ENCODE measurements at regions not wholly inside any gene's neighbourhood (a gene's known extent, or its start where the extent isn't known, plus 50 kb on each side); places are given as distances from the start of the nearest gene placed in this dataset.

GRCh38 chr5:74403771-74404170 is 236.8 kb downstream of the ENC1 start:
- Histone ChIP-seq H3K9me1 (replicated peaks; ENCODE audit: control insufficient read depth, extremely low read depth, insufficient read depth, low read length) (no peaks in the 10 kb centered on the region), H3K27ac (ENCODE audit: insufficient read depth, low read depth, low read length) (no peak overlapping the region), H3K4me1 (ENCODE audit: control insufficient read depth, extremely low read depth, insufficient read depth, low read length) (peaks cover 13% of the 10 kb centered on the region), H4K20me1 (replicated peaks; ENCODE audit: control insufficient read depth, extremely low read depth, insufficient read depth, low read length) (no peaks in the 10 kb centered on the region), H3K9ac (replicated peaks; ENCODE audit: extremely low read depth, insufficient read depth, low read length) (no peak overlapping the region), H3K36me3 (ENCODE audit: control insufficient read depth in 2 of 2, extremely low read depth in 1 of 2, insufficient read depth in 2 of 2, low read length in 2 of 2) (no peaks in the 10 kb centered on the region), H3K9me3 (replicated peaks; ENCODE audit: control insufficient read depth, insufficient read depth, low read length) (no peaks in the 10 kb centered on the region), H3K27me3 (ENCODE audit: control insufficient read depth in 2 of 2, insufficient read depth in 2 of 2, low read length in 2 of 2) (no peaks in the 10 kb centered on the region), H3K79me2 (ENCODE audit: control insufficient read depth, insufficient read depth, low read length) (no peaks in the 10 kb centered on the region), H3K4me3 (replicated peaks in 1 of 3; ENCODE audit: insufficient read depth in 1 of 3, low read depth in 1 of 3, low read length in 3 of 3) (no peak overlapping the region), H3K4me2 (ENCODE audit: insufficient read depth, low read length) (no peak overlapping the region), H2AFZ (ENCODE audit: low read depth, low read length) (no peak overlapping the region)
- CTCF ChIA-PET: interaction anchor here (1.3 kb wide), 1 partner anchor 14 kb away, joined by 3 read pairs; no protein-coding TSS in a partner anchor
- FAIRE-seq (no peak), DNase-seq (ENCODE audit: low read depth, low spot score) (no peak)
- BruUV-seq (replicated peaks): no TSS peak
- intact Hi-C loops (cut with micrococcal nuclease): no loop called here
- dilution Hi-C loops (cut with MboI; ENCODE audit: extremely low pct_ligation_motif_present, low sequenced_read_pairs): no loop called here
- TF ChIP-seq EZH2 (IDR thresholded peaks at IDR 0.05; ENCODE audit: borderline replicate concordance, low read depth, low read length, severe bottlenecking): no peak
- TF ChIP-seq MAX (IDR thresholded peaks at IDR 0.05; ENCODE audit: insufficient read depth, insufficient read length): no peak
- TF ChIP-seq JUN (IDR thresholded peaks at IDR 0.05; ENCODE audit: borderline replicate concordance, insufficient read depth, insufficient read length, low read depth): no peak
- TF ChIP-seq MYC (IDR thresholded peaks at IDR 0.05; ENCODE audit: low read depth, low read length): no peak
- no peak for TF ChIP-seq GATA2 (IDR thresholded peaks at IDR 0.05; ENCODE audit: insufficient read depth, insufficient read length, low read depth, low read length)
- TF ChIP-seq FOS (IDR thresholded peaks at IDR 0.05; ENCODE audit: borderline replicate concordance, insufficient read depth, low read length): no peak
- POLR2A ChIA-PET: no interaction called here

GRCh38 chr5:74402553-74402952 is 238.0 kb downstream of the ENC1 start:
- CTCF ChIA-PET: no interaction called here
- Histone ChIP-seq H3K36me3 (ENCODE audit: control insufficient read depth in 2 of 2, extremely low read depth in 1 of 2, insufficient read depth in 2 of 2, low read length in 2 of 2) (no peaks in the 10 kb centered on the region), H3K79me2 (ENCODE audit: control insufficient read depth, insufficient read depth, low read length) (no peaks in the 10 kb centered on the region), H3K4me1 (ENCODE audit: control insufficient read depth, extremely low read depth, insufficient read depth, low read length) (peaks cover 1% of the 10 kb centered on the region), H2AFZ (ENCODE audit: low read depth, low read length) (no peak overlapping the region), H3K9me3 (replicated peaks; ENCODE audit: control insufficient read depth, insufficient read depth, low read length) (no peaks in the 10 kb centered on the region), H3K9ac (replicated peaks; ENCODE audit: extremely low read depth, insufficient read depth, low read length) (no peak overlapping the region), H3K4me3 (replicated peaks in 1 of 3; ENCODE audit: insufficient read depth in 1 of 3, low read depth in 1 of 3, low read length in 3 of 3) (no peak overlapping the region), H3K4me2 (ENCODE audit: insufficient read depth, low read length) (no peak overlapping the region), H3K27me3 (ENCODE audit: control insufficient read depth in 2 of 2, insufficient read depth in 2 of 2, low read length in 2 of 2) (no peaks in the 10 kb centered on the region), H3K9me1 (replicated peaks; ENCODE audit: control insufficient read depth, extremely low read depth, insufficient read depth, low read length) (no peaks in the 10 kb centered on the region), H4K20me1 (replicated peaks; ENCODE audit: control insufficient read depth, extremely low read depth, insufficient read depth, low read length) (no peaks in the 10 kb centered on the region), H3K27ac (ENCODE audit: insufficient read depth, low read depth, low read length) (no peak overlapping the region)
- POLR2A ChIA-PET: no interaction called here
- FAIRE-seq: no peak
- no TSS peak for BruUV-seq (replicated peaks)
- TF ChIP-seq EZH2 (IDR thresholded peaks at IDR 0.05; ENCODE audit: borderline replicate concordance, low read depth, low read length, severe bottlenecking): no peak
- TF ChIP-seq MYC (IDR thresholded peaks at IDR 0.05; ENCODE audit: low read depth, low read length): no peak
- intact Hi-C loops (cut with micrococcal nuclease) (no loop called here), dilution Hi-C loops (cut with MboI; ENCODE audit: extremely low pct_ligation_motif_present, low sequenced_read_pairs) (no loop called here)
- DNase-seq (ENCODE audit: low read depth, low spot score): no peak

Measured in endothelial cell of umbilical vein (primary cell).